ENCODE measurements at regions not wholly inside any gene's neighbourhood (a gene's known extent, or its start where the extent isn't known, plus 50 kb on each side); places are given as distances from the start of the nearest gene placed in this dataset.
"Not testable (repeated sequence)": the region's sequence is repeated elsewhere in the genome, so short reads cannot be mapped to it uniquely, and the experiment has no call there.

GRCh38 chr10:31686599-31686998, 242.0 kb downstream of the ARHGAP12 start:
- DNase-seq (ENCODE audit: low read depth in 2 of 3, low spot score in 2 of 3) = no peak

- DNase-seq (ENCODE audit: low read depth in 2 of 3, low spot score in 2 of 3) = no peak
Measured at GRCh38 chr10:31683682-31684081, 244.9 kb downstream of the ARHGAP12 start.

- DNase-seq (ENCODE audit: low read depth in 2 of 3, low spot score in 2 of 3) = no peak
Measured at GRCh38 chr10:31679936-31680335, 248.7 kb downstream of the ARHGAP12 start.

- DNase-seq (ENCODE audit: low read depth in 2 of 3, low spot score in 2 of 3) = no peak
Measured at GRCh38 chr10:31678575-31679516, 249.8 kb downstream of the ARHGAP12 start.

GRCh38 chr10:31678139-31678536, 250.5 kb downstream of the ARHGAP12 start:
- no peak for DNase-seq (ENCODE audit: low read depth in 2 of 3, low spot score in 2 of 3)

- no peak for DNase-seq (ENCODE audit: low read depth in 2 of 3, low spot score in 2 of 3)
Measured at GRCh38 chr10:31677195-31678138, 251.2 kb downstream of the ARHGAP12 start.

GRCh38 chr10:31675726-31676125, 252.9 kb downstream of the ARHGAP12 start:
- no peak for DNase-seq (ENCODE audit: low read depth in 2 of 3, low spot score in 2 of 3)

- DNase-seq (ENCODE audit: low read depth in 2 of 3, low spot score in 2 of 3) = no peak
Measured at GRCh38 chr10:31669357-31669756, 259.3 kb downstream of the ARHGAP12 start.

GRCh38 chr10:31668326-31668725, 260.3 kb downstream of the ARHGAP12 start:
- no peak for DNase-seq (ENCODE audit: low read depth in 2 of 3, low spot score in 2 of 3)

GRCh38 chr10:31665764-31666279, 262.8 kb downstream of the ARHGAP12 start:
- DNase-seq (ENCODE audit: low read depth in 2 of 3, low spot score in 2 of 3) = not testable (repeated sequence)

- DNase-seq (ENCODE audit: low read depth in 2 of 3, low spot score in 2 of 3) = no peak
Measured at GRCh38 chr10:31664803-31665202, 263.8 kb downstream of the ARHGAP12 start.

- not testable (repeated sequence) for DNase-seq (ENCODE audit: low read depth in 2 of 3, low spot score in 2 of 3)
Measured at GRCh38 chr10:31664071-31664470, 264.6 kb downstream of the ARHGAP12 start.

GRCh38 chr10:31660300-31660699, 268.3 kb downstream of the ARHGAP12 start:
- no peak for DNase-seq (ENCODE audit: low read depth in 2 of 3, low spot score in 2 of 3)

GRCh38 chr10:31659665-31660064, 269.0 kb downstream of the ARHGAP12 start:
- no peak for DNase-seq (ENCODE audit: low read depth in 2 of 3, low spot score in 2 of 3)

GRCh38 chr10:31657434-31657872, 271.2 kb downstream of the ARHGAP12 start:
- DNase-seq (ENCODE audit: low read depth in 2 of 3, low spot score in 2 of 3) = no peak

GRCh38 chr10:31656851-31657433, 271.7 kb downstream of the ARHGAP12 start:
- DNase-seq (ENCODE audit: low read depth in 2 of 3, low spot score in 2 of 3) = no peak

GRCh38 chr10:31652038-31652437, 276.6 kb downstream of the ARHGAP12 start:
- no peak for DNase-seq (ENCODE audit: low read depth in 2 of 3, low spot score in 2 of 3)

- DNase-seq (ENCODE audit: low read depth in 2 of 3, low spot score in 2 of 3) = no peak
Measured at GRCh38 chr10:31650010-31650409, 278.6 kb downstream of the ARHGAP12 start.

- no peak for DNase-seq (ENCODE audit: low read depth in 2 of 3, low spot score in 2 of 3)
Measured at GRCh38 chr10:31648966-31649365, 279.7 kb downstream of the ARHGAP12 start.

- no peak for DNase-seq (ENCODE audit: low read depth in 2 of 3, low spot score in 2 of 3)
Measured at GRCh38 chr10:31647861-31648260, 280.8 kb downstream of the ARHGAP12 start.

GRCh38 chr10:31646519-31646918, 282.1 kb downstream of the ARHGAP12 start:
- no peak for DNase-seq (ENCODE audit: low read depth in 2 of 3, low spot score in 2 of 3)

Data from activated CD8-positive, alpha-beta memory T cell treated with anti-CD3 and anti-CD28 coated beads for 48 hours (primary cell).